GM12892 (cell line): ENCODE measurements at regions not wholly inside any gene's neighbourhood (a gene's known extent, or its start where the extent isn't known, plus 50 kb on each side); places are given as distances from the start of the nearest gene placed in this dataset.

Experiments
- POLR2A ChIP-seq: IDR thresholded peaks from 2 replicates; pipeline ENCODE4 v1.6.1; 2011; ENCODE audit warnings: low read depth, low read length, control low read depth
- POLR2AphosphoS5 ChIP-seq: IDR thresholded peaks from 2 replicates; pipeline ENCODE4 v1.6.1; 2011; ENCODE audit warnings: low read depth, low read length, control low read depth

DNA sequence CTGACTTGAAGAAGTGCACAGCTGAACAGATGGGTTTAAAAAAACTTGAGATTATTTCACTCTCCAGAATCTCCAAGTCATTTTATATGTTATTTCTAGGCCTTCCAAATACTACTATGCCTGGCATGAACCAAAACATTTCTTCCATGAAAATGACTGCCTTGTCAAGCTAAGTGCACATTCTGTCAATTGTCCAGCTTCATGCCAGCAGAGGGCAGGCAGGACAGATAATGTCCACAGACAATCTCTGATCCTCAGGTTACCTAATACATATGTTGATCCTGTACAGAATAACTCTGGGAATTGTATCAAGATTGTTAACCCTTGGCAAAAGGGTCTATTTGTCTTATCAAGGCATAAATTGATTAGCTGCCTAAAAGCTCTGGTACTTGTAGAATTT lies 229.5 kb downstream of the AASDHPPT start:
- TF ChIP-seq POLR2AphosphoS5 (no peak), POLR2A (no peak)
